ENCODE measurements at regions not wholly inside any gene's neighbourhood (a gene's known extent, or its start where the extent isn't known, plus 50 kb on each side); places are given as distances from the start of the nearest gene placed in this dataset.

DNA sequence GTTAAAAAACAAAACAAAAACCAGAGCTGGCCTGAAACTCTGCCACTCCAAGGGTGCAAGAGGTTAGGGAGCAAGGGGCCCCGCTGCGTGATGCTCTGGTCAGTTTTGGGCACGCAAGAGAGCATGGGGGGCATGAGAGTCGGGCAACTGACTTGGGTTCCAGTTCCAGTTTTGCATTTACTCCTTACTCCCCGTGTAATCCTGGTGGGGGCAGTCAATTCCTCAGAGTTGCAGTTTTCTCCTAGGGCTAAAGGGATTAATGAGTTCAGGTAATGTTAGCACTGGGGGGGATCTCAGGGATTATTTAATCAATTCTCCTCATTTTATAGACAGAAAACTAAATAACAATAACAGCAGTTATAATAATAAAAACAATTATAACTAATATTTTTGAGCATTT lies 72.9 kb upstream of the PMFBP1 start:
- Histone ChIP-seq H3K27me3 (no peaks in the 10 kb centered on the region), H3K4me2 (no peak overlapping the region), H3K79me2 (no peaks in the 10 kb centered on the region), H3K36me3 (replicated peaks; ENCODE audit: insufficient read depth, low read depth) (no peaks in the 10 kb centered on the region), H3K4me1 (ENCODE audit: insufficient read depth) (no peaks in the 10 kb centered on the region), H3K9me2 (replicated peaks; ENCODE audit: insufficient read depth) (no peaks in the 10 kb centered on the region), H3K4me3 (no peak overlapping the region), H4K20me1 (ENCODE audit: insufficient read depth, poor library complexity, severe bottlenecking) (no peaks in the 10 kb centered on the region), H3K27ac (no peak overlapping the region), H2AFZ (no peak overlapping the region), H3K9me3 (ENCODE audit: low read depth) (no peaks in the 10 kb centered on the region)
- TF ChIP-seq EZH2 (IDR thresholded peaks at IDR 0.05; ENCODE audit: borderline replicate concordance) (no peak), EZH2phosphoT487 (IDR thresholded peaks at IDR 0.05; ENCODE audit: low read depth, severe bottlenecking, unreplicated experiment) (no peak)
- TF ChIP-seq, protein P1, sequence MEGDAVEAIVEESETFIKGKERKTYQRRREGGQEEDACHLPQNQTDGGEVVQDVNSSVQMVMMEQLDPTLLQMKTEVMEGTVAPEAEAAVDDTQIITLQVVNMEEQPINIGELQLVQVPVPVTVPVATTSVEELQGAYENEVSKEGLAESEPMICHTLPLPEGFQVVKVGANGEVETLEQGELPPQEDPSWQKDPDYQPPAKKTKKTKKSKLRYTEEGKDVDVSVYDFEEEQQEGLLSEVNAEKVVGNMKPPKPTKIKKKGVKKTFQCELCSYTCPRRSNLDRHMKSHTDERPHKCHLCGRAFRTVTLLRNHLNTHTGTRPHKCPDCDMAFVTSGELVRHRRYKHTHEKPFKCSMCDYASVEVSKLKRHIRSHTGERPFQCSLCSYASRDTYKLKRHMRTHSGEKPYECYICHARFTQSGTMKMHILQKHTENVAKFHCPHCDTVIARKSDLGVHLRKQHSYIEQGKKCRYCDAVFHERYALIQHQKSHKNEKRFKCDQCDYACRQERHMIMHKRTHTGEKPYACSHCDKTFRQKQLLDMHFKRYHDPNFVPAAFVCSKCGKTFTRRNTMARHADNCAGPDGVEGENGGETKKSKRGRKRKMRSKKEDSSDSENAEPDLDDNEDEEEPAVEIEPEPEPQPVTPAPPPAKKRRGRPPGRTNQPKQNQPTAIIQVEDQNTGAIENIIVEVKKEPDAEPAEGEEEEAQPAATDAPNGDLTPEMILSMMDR (IDR thresholded peaks at IDR 0.05; ENCODE audit: poor library complexity): no peak
- WGBS (ENCODE audit: low lambda C conversion rate, missing lambda C conversion rate): 83% methylated on average over 5 of the region's 5 CpGs
- no peak for DNase-seq (ENCODE audit: low spot score)

DNA sequence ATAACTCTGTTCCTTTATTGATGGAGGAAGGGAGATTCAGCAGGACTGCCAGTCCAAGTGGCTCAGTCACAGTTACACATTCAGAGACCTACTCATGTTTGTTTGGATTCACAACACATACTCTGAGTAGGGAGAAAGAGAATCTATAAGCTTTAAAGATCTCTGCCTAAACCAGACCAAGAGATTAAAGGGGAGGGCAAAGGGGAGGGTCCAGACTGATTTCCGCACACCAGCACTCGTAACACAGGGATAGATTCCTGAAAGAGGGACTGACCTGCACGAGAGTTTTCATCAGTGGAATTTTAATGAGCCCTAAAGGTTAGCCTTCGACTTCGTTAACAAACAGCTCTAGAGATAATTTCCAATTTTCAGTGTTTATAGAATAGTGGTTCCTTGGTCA lies 71.7 kb upstream of the PMFBP1 start:
- Histone ChIP-seq H3K27me3 (no peaks in the 10 kb centered on the region), H3K36me3 (replicated peaks; ENCODE audit: insufficient read depth, low read depth) (no peaks in the 10 kb centered on the region), H4K20me1 (ENCODE audit: insufficient read depth, poor library complexity, severe bottlenecking) (no peaks in the 10 kb centered on the region), H3K4me3 (no peak overlapping the region), H2AFZ (no peak overlapping the region), H3K9me3 (ENCODE audit: low read depth) (no peaks in the 10 kb centered on the region), H3K9me2 (replicated peaks; ENCODE audit: insufficient read depth) (no peaks in the 10 kb centered on the region), H3K4me1 (ENCODE audit: insufficient read depth) (no peaks in the 10 kb centered on the region), H3K27ac (no peak overlapping the region), H3K79me2 (no peaks in the 10 kb centered on the region), H3K4me2 (no peak overlapping the region)
- TF ChIP-seq EZH2phosphoT487 (IDR thresholded peaks at IDR 0.05; ENCODE audit: low read depth, severe bottlenecking, unreplicated experiment): no peak
- TF ChIP-seq, protein P1 (IDR thresholded peaks at IDR 0.05; ENCODE audit: poor library complexity): no peak
- TF ChIP-seq EZH2 (IDR thresholded peaks at IDR 0.05; ENCODE audit: borderline replicate concordance): no peak
- no peak for DNase-seq (ENCODE audit: low spot score)
- 42% methylated on average over 5 of the region's 5 CpGs for WGBS (ENCODE audit: low lambda C conversion rate, missing lambda C conversion rate)

DNA sequence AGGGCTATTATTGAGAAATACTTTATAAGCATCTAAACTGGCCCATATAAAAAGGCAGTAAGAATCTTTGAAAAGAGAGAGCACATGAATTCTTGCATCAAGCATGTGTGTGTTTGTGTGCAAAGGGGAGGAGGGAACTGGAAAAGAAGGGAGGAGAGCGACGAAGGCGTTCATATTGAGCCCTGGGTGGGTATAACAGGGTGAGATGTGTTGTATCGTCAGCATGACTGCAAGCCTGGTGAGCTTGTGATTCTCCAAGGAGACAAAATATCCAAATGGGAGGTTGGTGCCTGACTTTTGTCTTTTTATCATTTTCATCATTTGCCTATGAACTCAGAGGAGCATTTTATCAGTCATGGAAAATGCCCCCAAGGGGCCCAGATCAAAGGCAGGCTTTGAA lies 70.8 kb upstream of the PMFBP1 start:
- Histone ChIP-seq H3K4me2 (no peak overlapping the region), H3K9me2 (replicated peaks; ENCODE audit: insufficient read depth) (no peaks in the 10 kb centered on the region), H2AFZ (peak overlapping the region; percentile 58), H3K36me3 (replicated peaks; ENCODE audit: insufficient read depth, low read depth) (no peaks in the 10 kb centered on the region), H3K4me1 (ENCODE audit: insufficient read depth) (no peaks in the 10 kb centered on the region), H3K9me3 (ENCODE audit: low read depth) (no peaks in the 10 kb centered on the region), H4K20me1 (ENCODE audit: insufficient read depth, poor library complexity, severe bottlenecking) (no peaks in the 10 kb centered on the region), H3K79me2 (no peaks in the 10 kb centered on the region), H3K4me3 (no peak overlapping the region), H3K27ac (no peak overlapping the region), H3K27me3 (no peaks in the 10 kb centered on the region)
- no peak for DNase-seq (ENCODE audit: low spot score)
- 86% methylated on average over 4 of the region's 4 CpGs for WGBS (ENCODE audit: low lambda C conversion rate, missing lambda C conversion rate)
- TF ChIP-seq, protein P1 (IDR thresholded peaks at IDR 0.05; ENCODE audit: poor library complexity): no peak
- TF ChIP-seq EZH2 (IDR thresholded peaks at IDR 0.05; ENCODE audit: borderline replicate concordance) (no peak), EZH2phosphoT487 (IDR thresholded peaks at IDR 0.05; ENCODE audit: low read depth, severe bottlenecking, unreplicated experiment) (no peak)

DNA sequence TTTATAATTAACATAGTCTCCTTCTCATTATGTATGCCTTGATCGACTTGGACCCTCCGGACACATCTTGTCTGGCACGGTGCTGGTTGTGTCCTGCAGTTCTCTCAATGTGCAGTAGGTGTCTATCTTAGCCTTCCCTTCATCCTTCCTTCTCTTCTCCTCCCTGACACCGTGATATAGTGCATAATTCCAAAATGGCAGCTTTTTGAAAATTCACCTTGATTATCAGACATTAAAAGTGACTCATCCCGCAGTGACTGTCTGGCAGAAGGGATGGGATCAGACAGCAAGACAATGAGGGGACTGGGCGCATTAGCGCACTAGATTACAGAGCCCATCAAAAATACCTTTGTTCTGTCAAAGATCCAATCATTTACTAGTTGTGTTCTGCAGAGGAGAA lies 70.0 kb upstream of the PMFBP1 start:
- H3K4me2 ChIP-seq: no peak overlapping the region
- H2AFZ ChIP-seq: peak overlapping the region; percentile 58

More for the DNA sequence above, 70.0 kb upstream of the PMFBP1 start:
- Histone ChIP-seq H3K9me2 (replicated peaks; ENCODE audit: insufficient read depth) (no peaks in the 10 kb centered on the region), H3K27me3 (no peaks in the 10 kb centered on the region), H3K4me3 (no peak overlapping the region), H4K20me1 (ENCODE audit: insufficient read depth, poor library complexity, severe bottlenecking) (no peaks in the 10 kb centered on the region), H3K79me2 (no peaks in the 10 kb centered on the region), H3K4me1 (ENCODE audit: insufficient read depth) (no peaks in the 10 kb centered on the region), H3K27ac (no peak overlapping the region), H3K9me3 (ENCODE audit: low read depth) (no peaks in the 10 kb centered on the region), H3K36me3 (replicated peaks; ENCODE audit: insufficient read depth, low read depth) (no peaks in the 10 kb centered on the region)
- TF ChIP-seq EZH2phosphoT487 (IDR thresholded peaks at IDR 0.05; ENCODE audit: low read depth, severe bottlenecking, unreplicated experiment) (no peak), EZH2 (IDR thresholded peaks at IDR 0.05; ENCODE audit: borderline replicate concordance) (no peak)
- TF ChIP-seq, protein P1 (IDR thresholded peaks at IDR 0.05; ENCODE audit: poor library complexity): peak; percentile 83
- 40% methylated on average over 7 of the region's 7 CpGs for WGBS (ENCODE audit: low lambda C conversion rate, missing lambda C conversion rate)
- peak; percentile 70 for DNase-seq (ENCODE audit: low spot score)

All from hepatocyte (in vitro differentiated cells).